Fibroblast of lung (primary cell): ENCODE measurements at regions not wholly inside any gene's neighbourhood (a gene's known extent, or its start where the extent isn't known, plus 50 kb on each side); places are given as distances from the start of the nearest gene placed in this dataset.

Experiments used
- DNase-seq, 2 donors: peaks; one replicate each; pipeline versions ENCODE4 v3.0.0 to v3.0.0-alpha.2; 2010; ENCODE audit warnings: low read depth in 2 of 2
- H2AFZ ChIP-seq: 2 replicates; pipeline ENCODE4 v1.5.1; 2012; ENCODE audit warnings: low read length, control low read depth, inconsistent platforms
- H3K27ac ChIP-seq: 2 replicates; pipeline ENCODE4 v1.5.1; 2011; ENCODE audit warnings: low read length, control low read depth; ENCODE audit not compliant: insufficient read depth
- H3K27me3 ChIP-seq: 2 replicates; pipeline ENCODE4 v1.5.1; 2011; ENCODE audit warnings: mild to moderate bottlenecking, low read length; ENCODE audit not compliant: control insufficient read depth, insufficient read depth
- H3K36me3 ChIP-seq: 2 replicates; pipeline ENCODE4 v1.5.1; 2011; ENCODE audit warnings: low read length; ENCODE audit not compliant: control insufficient read depth, insufficient read depth
- H3K4me1 ChIP-seq: 2 replicates; pipeline ENCODE4 v1.5.1; 2011; ENCODE audit warnings: low read length; ENCODE audit not compliant: control insufficient read depth, insufficient read depth; ENCODE audit errors: extremely low read depth
- H3K4me2 ChIP-seq: 2 replicates; pipeline ENCODE4 v1.5.1; 2011; ENCODE audit warnings: low read length, control low read depth; ENCODE audit not compliant: insufficient read depth; ENCODE audit errors: extremely low read depth
- H3K4me3 ChIP-seq, 4 experiments: fragments of 200-600 bp in 1 of 4; sonication (generic) in 1 of 4; replicated peaks in 1 of 4; 2 replicates each; pipeline ENCODE4 v1.5.1; 2011 to 2016; ENCODE audit warnings: low read length in 4 of 4, low read depth in 3 of 4, mild to moderate bottlenecking in 3 of 4, control low read depth in 2 of 4, inconsistent platforms in 1 of 4, mixed read lengths in 1 of 4; ENCODE audit not compliant: insufficient read depth in 1 of 4; ENCODE audit errors: control extremely low read depth in 1 of 4
- H3K79me2 ChIP-seq: 2 replicates; pipeline ENCODE4 v1.5.1; 2012; ENCODE audit warnings: mild to moderate bottlenecking, low read length, inconsistent platforms; ENCODE audit not compliant: control insufficient read depth, insufficient read depth
- H3K9ac ChIP-seq: 2 replicates; pipeline ENCODE4 v1.5.1; 2011; ENCODE audit warnings: mild to moderate bottlenecking, low read length, control low read depth; ENCODE audit not compliant: insufficient read depth
- H3K9me3 ChIP-seq: 2 replicates; pipeline ENCODE4 v1.5.1; 2012; ENCODE audit warnings: low read depth, low read length; ENCODE audit not compliant: control insufficient read depth, insufficient read depth
- H4K20me1 ChIP-seq: 2 replicates; pipeline ENCODE4 v1.5.1; 2011; ENCODE audit warnings: low read length; ENCODE audit not compliant: control insufficient read depth, insufficient read depth; ENCODE audit errors: extremely low read depth
- CTCF ChIP-seq, 2 donors: IDR thresholded peaks in 1 of 2; conservative IDR thresholded peaks in 1 of 2; 1 replicate in 1 of 2; 2 replicates in 1 of 2; pipeline ENCODE4 v1.5.1; 2011 to 2012; ENCODE audit warnings: low read length in 2 of 2, control low read depth in 1 of 2, inconsistent platforms in 1 of 2, low read depth in 1 of 2, mild to moderate bottlenecking in 1 of 2
- EZH2 ChIP-seq: IDR thresholded peaks from 2 replicates; pipeline ENCODE4 v1.5.1; 2012; ENCODE audit warnings: low read length, control low read depth, mild to moderate bottlenecking; ENCODE audit errors: missing control alignments

DNA sequence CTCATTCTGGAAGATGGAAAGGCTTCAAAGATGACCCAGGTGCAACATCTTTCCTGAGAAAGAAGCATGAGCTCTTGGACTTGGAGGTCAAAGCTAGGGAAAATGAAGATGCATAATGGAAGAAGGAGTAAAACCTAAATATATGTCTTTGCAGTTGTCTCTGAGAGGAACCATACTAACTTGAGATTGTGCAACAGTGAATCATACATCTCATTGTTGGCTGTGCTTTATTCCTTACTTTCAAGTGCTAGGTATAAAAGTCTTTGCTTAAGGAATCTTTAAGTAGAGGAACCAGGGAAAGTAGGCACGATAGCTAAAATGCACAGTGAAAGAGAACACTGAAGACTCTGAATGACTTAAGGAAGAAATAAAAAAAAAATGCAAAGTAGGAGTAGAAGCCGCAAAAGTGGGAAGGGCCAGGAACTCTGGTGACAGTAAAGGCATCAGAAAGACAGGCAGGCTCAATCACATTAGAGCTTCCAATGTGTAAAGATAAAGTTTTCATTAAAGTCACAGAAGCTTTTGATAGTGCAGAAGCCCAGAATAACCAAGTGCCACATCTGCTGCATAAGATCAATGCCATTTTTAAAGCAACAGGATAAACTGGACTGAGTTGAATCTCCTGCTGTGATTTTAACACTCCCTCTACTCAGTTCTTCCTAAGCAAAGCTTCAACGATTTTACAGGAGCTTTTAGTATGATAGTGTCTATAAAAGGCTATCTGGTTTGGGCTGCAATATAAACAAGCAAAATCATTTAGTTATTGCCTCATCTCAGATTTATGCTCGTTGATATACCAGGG is 432.3 kb upstream of the EDIL3 start:
- Histone ChIP-seq H3K4me1 (no peaks in the 10 kb centered on the region), H3K9ac (no peak overlapping the region), H3K4me3 (no peak overlapping the region), H2AFZ (no peak overlapping the region), H3K36me3 (no peaks in the 10 kb centered on the region), H4K20me1 (no peaks in the 10 kb centered on the region), H3K9me3 (no peaks in the 10 kb centered on the region), H3K79me2 (no peaks in the 10 kb centered on the region), H3K27me3 (no peaks in the 10 kb centered on the region), H3K27ac (no peak overlapping the region), H3K4me2 (no peak overlapping the region)
- peak; percentile 10 to 28 for DNase-seq
- TF ChIP-seq CTCF (conservative IDR thresholded peaks at IDR 0.05 in 1 of 2, IDR thresholded peaks at IDR 0.05 in 1 of 2; ENCODE audit: low read depth in 1 of 2, low read length in 2 of 2) (no peak), EZH2 (no peak)

DNA sequence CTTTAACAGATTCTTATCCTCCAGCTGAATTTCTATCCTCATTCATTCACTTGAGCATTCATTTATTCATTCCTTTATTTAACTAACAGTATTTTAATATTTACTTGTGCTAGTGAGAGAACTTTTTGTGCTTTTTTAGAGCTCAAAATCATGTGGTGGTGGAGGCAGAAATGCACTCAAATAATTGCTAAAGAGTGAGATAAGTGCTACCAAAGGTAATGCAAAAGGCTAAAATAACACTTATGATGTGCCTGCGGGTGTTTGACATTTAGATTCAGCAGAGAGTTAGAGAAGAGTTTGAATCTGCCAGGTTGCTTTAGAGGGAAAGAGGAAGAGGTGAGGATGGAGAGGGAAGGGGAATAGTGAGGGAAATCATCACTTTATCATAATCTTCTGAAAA is 431.5 kb upstream of the EDIL3 start:
- H3K4me2 ChIP-seq: no peak overlapping the region
- H2AFZ ChIP-seq: no peak overlapping the region
- no peaks in the 10 kb centered on the region for H3K4me1 ChIP-seq
- no peak overlapping the region for H3K9ac ChIP-seq
- no peaks in the 10 kb centered on the region for H3K9me3 ChIP-seq
- no peak for TF ChIP-seq EZH2
- TF ChIP-seq CTCF (conservative IDR thresholded peaks at IDR 0.05 in 1 of 2, IDR thresholded peaks at IDR 0.05 in 1 of 2; ENCODE audit: low read depth in 1 of 2, low read length in 2 of 2): no peak
- no peaks in the 10 kb centered on the region for H3K27me3 ChIP-seq
- no peak overlapping the region for H3K4me3 ChIP-seq
- no peaks in the 10 kb centered on the region for H3K79me2 ChIP-seq
- H3K27ac ChIP-seq: no peak overlapping the region
- no peaks in the 10 kb centered on the region for H3K36me3 ChIP-seq
- DNase-seq: no peak
- H4K20me1 ChIP-seq: no peaks in the 10 kb centered on the region

DNA sequence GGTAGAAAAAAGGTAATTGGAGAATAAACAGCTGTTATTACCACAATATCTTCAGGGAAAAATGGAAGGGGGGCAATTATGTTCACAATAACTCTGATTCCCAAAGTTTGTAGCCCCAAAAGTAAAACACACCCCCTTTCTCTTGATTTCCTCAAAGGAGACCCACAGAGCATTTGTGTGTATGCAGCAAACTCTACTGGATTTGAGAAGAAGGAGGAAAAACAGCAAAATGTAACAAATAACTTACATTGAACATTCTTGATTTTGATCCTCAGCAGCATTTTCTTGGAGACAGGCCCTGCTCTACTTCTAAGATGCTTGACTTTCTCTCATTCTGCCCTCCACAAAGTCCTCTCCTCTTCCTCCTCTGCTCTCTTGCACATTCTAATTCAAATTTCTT is 420.8 kb upstream of the EDIL3 start:
- Histone ChIP-seq H3K4me1 (no peaks in the 10 kb centered on the region), H3K4me3 (no peak overlapping the region), H3K36me3 (no peaks in the 10 kb centered on the region), H3K79me2 (no peaks in the 10 kb centered on the region), H4K20me1 (no peaks in the 10 kb centered on the region), H3K27me3 (no peaks in the 10 kb centered on the region), H2AFZ (no peak overlapping the region), H3K4me2 (no peak overlapping the region), H3K9ac (no peak overlapping the region), H3K27ac (no peak overlapping the region), H3K9me3 (no peaks in the 10 kb centered on the region)
- TF ChIP-seq EZH2 (no peak), CTCF (conservative IDR thresholded peaks at IDR 0.05 in 1 of 2, IDR thresholded peaks at IDR 0.05 in 1 of 2; ENCODE audit: low read depth in 1 of 2, low read length in 2 of 2) (no peak)
- no peak for DNase-seq
